T-helper 2 cell (primary cell): ENCODE measurements at regions not wholly inside any gene's neighbourhood (a gene's known extent, or its start where the extent isn't known, plus 50 kb on each side); places are given as distances from the start of the nearest gene placed in this dataset.

Experiments used
- DNase-seq, 5 experiments: peaks; one replicate each; pipeline versions ENCODE4 v3.0.0 to v3.0.0-alpha.2; 2012 to 2022

- no peak for DNase-seq
These were observed 201.4 kb downstream of the ZNF462 start for GRCh38 chr9:107064378-107064777.

- DNase-seq, result no peak
These were observed 202.6 kb downstream of the ZNF462 start for GRCh38 chr9:107065549-107065948.

GRCh38 chr9:107067739-107068416, 204.9 kb downstream of the ZNF462 start:
- DNase-seq, result no peak

GRCh38 chr9:107068581-107068980, 205.6 kb downstream of the ZNF462 start:
- no peak for DNase-seq

GRCh38 chr9:107070586-107070985, 207.6 kb downstream of the ZNF462 start:
- DNase-seq, result no peak

GRCh38 chr9:107078061-107078460, 205.0 kb upstream of the RAD23B start:
- DNase-seq, result no peak

GRCh38 chr9:107079589-107079988, 203.5 kb upstream of the RAD23B start:
- no peak for DNase-seq

GRCh38 chr9:107080130-107080529, 202.9 kb upstream of the RAD23B start:
- DNase-seq, result no peak

- DNase-seq, result no peak
These were observed 196.6 kb upstream of the RAD23B start for GRCh38 chr9:107086460-107086859.

- no peak for DNase-seq
These were observed 195.9 kb upstream of the RAD23B start for GRCh38 chr9:107087222-107087621.

GRCh38 chr9:107090218-107090617, 192.9 kb upstream of the RAD23B start:
- no peak for DNase-seq

GRCh38 chr9:107093365-107094060, 189.6 kb upstream of the RAD23B start:
- DNase-seq, result no peak

- no peak for DNase-seq
These were observed 188.7 kb upstream of the RAD23B start for GRCh38 chr9:107094370-107094769.

- DNase-seq, result no peak
These were observed 182.5 kb upstream of the RAD23B start for GRCh38 chr9:107100591-107100990.

GRCh38 chr9:107102011-107102410, 181.1 kb upstream of the RAD23B start:
- DNase-seq, result no peak

- no peak for DNase-seq
These were observed 179.5 kb upstream of the RAD23B start for GRCh38 chr9:107103621-107104020.

- no peak for DNase-seq
These were observed 177.3 kb upstream of the RAD23B start for GRCh38 chr9:107105784-107106183.

- no peak for DNase-seq
These were observed 176.7 kb upstream of the RAD23B start for GRCh38 chr9:107106416-107106815.

GRCh38 chr9:107108342-107109130, 174.5 kb upstream of the RAD23B start:
- DNase-seq, result no peak

- DNase-seq, result no peak
These were observed 173.8 kb upstream of the RAD23B start for GRCh38 chr9:107109324-107109723.

GRCh38 chr9:107110153-107110552, 172.9 kb upstream of the RAD23B start:
- DNase-seq, result no peak

- no peak for DNase-seq
These were observed 170.3 kb upstream of the RAD23B start for GRCh38 chr9:107112707-107113243.

- DNase-seq, result no peak
These were observed 164.0 kb upstream of the RAD23B start for GRCh38 chr9:107118863-107119624.
